BJ (cell line): ENCODE measurements at regions not wholly inside any gene's neighbourhood (a gene's known extent, or its start where the extent isn't known, plus 50 kb on each side); places are given as distances from the start of the nearest gene placed in this dataset.
"Not testable (repeated sequence)": the region's sequence is repeated elsewhere in the genome, so short reads cannot be mapped to it uniquely, and the experiment has no call there.

ENCODE experiments used
- CTCF ChIA-PET: fragments of 350-600 bp; formaldehyde crosslinking; extraction: SDS; loops from one replicate; lab custom pipeline; 2021; ENCODE audit warnings: antibody characterized with exemption, inconsistent platforms; lab: Yijun Ruan, JAX
- POLR2A ChIA-PET: fragments of 300-600 bp; sonication (Branson Sonifier 250); formaldehyde crosslinking; extraction: SDS; loops from one replicate; lab custom pipeline; 2021; ENCODE audit warnings: antibody characterized with exemption; lab: Charles Lee
- DNase-seq: peaks from one replicate; pipeline ENCODE4 v3.0.0-alpha.2; 2011; ENCODE audit warnings: low read depth
- H3K27me3 ChIP-seq: 2 replicates; pipeline ENCODE4 v1.6.0; 2011; ENCODE audit warnings: low read length; ENCODE audit not compliant: control insufficient read depth, insufficient read depth
- H3K36me3 ChIP-seq: 2 replicates; pipeline ENCODE4 v1.5.1; 2011; ENCODE audit warnings: low read length; ENCODE audit not compliant: control insufficient read depth, insufficient read depth
- H3K4me3 ChIP-seq: 2 replicates; pipeline ENCODE4 v1.5.1; 2011; ENCODE audit warnings: low read depth, mild to moderate bottlenecking, control low read depth, low read length
- CTCF ChIP-seq: IDR thresholded peaks from 2 replicates; pipeline ENCODE4 v1.5.1; 2011; ENCODE audit warnings: low read depth, mild to moderate bottlenecking, control low read depth, inconsistent platforms, low read length, moderate library complexity; ENCODE audit not compliant: insufficient read depth

- Histone ChIP-seq H3K4me3 (no peak overlapping the region), H3K36me3 (no peaks in the 10 kb centered on the region), H3K27me3 (no peaks in the 10 kb centered on the region)
- CTCF ChIA-PET, result no interaction called here
- POLR2A ChIA-PET, result no interaction called here
- DNase-seq, result no peak
- TF ChIP-seq CTCF, result no peak
Measured at GRCh38 chr15:25587616-25588340, 149.0 kb upstream of the UBE3A start.

- DNase-seq, result no peak
- no peak for TF ChIP-seq CTCF
- Histone ChIP-seq H3K4me3 (no peak overlapping the region), H3K27me3 (no peaks in the 10 kb centered on the region), H3K36me3 (no peaks in the 10 kb centered on the region)
- POLR2A ChIA-PET, result no interaction called here
- CTCF ChIA-PET, result no interaction called here
Measured at GRCh38 chr15:25582886-25583285, 144.1 kb upstream of the UBE3A start.

DNA sequence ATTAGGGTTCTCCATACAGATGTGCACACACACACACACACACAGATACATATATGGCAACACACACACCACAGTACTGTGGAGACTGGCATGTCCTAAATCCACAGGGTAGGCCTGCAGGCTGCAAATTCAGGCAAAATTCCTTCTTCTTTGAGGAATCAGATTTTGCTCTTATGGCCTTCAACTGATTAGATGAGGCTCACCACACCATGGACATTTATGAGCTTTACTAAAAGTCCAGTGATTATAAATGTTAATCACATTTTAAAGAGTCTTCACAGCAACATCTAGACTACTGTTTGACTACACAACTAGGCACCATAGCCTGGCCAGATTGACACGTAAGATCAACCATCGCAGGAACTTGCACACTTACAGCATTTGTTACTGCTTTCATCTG, 140.3 kb upstream of the UBE3A start:
- H3K36me3 ChIP-seq, result no peaks in the 10 kb centered on the region
- TF ChIP-seq CTCF, result no peak
- no peak for DNase-seq
- H3K27me3 ChIP-seq, result no peaks in the 10 kb centered on the region
- ChIA-PET CTCF (no interaction called here), POLR2A (no interaction called here)
- H3K4me3 ChIP-seq, result no peak overlapping the region

DNA sequence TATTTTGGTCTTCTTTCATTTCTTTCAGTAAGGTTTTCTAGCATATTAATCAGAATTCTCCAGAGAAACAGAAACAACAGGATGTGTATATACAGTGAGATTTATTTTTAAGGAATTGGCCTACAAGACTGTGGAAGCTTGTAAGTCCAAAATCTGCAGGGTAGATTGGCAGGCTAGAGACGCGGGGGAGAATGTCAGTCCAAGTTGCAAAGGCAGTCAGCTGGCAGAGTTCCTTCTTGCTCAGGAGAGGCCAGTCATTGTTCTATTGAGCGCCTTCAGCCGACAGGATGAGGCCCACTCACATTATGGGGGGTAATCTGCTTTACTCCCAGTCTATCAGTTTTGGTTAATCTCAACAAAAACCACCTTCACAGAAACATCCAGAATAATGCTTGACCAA, 133.4 kb upstream of the UBE3A start:
- CTCF ChIA-PET, result no interaction called here
- DNase-seq, result no peak
- H3K27me3 ChIP-seq, result no peaks in the 10 kb centered on the region
- POLR2A ChIA-PET, result no interaction called here
- H3K36me3 ChIP-seq, result no peaks in the 10 kb centered on the region
- no peak overlapping the region for H3K4me3 ChIP-seq
- TF ChIP-seq CTCF, result no peak

- ChIA-PET POLR2A (no interaction called here), CTCF (no interaction called here)
- no peak for TF ChIP-seq CTCF
- no peak for DNase-seq
- H3K27me3 ChIP-seq, result no peaks in the 10 kb centered on the region
- H3K36me3 ChIP-seq, result no peaks in the 10 kb centered on the region
- H3K4me3 ChIP-seq, result no peak overlapping the region
Measured at GRCh38 chr15:25568751-25569150, 129.9 kb upstream of the UBE3A start.

GRCh38 chr15:25566545-25566944, 127.7 kb upstream of the UBE3A start:
- H3K27me3 ChIP-seq, H3K36me3 ChIP-seq, H3K4me3 ChIP-seq, CTCF ChIA-PET, DNase-seq, POLR2A ChIA-PET: not testable (repeated sequence)
